ENCODE measurements at regions not wholly inside any gene's neighbourhood (a gene's known extent, or its start where the extent isn't known, plus 50 kb on each side); places are given as distances from the start of the nearest gene placed in this dataset.

DNA sequence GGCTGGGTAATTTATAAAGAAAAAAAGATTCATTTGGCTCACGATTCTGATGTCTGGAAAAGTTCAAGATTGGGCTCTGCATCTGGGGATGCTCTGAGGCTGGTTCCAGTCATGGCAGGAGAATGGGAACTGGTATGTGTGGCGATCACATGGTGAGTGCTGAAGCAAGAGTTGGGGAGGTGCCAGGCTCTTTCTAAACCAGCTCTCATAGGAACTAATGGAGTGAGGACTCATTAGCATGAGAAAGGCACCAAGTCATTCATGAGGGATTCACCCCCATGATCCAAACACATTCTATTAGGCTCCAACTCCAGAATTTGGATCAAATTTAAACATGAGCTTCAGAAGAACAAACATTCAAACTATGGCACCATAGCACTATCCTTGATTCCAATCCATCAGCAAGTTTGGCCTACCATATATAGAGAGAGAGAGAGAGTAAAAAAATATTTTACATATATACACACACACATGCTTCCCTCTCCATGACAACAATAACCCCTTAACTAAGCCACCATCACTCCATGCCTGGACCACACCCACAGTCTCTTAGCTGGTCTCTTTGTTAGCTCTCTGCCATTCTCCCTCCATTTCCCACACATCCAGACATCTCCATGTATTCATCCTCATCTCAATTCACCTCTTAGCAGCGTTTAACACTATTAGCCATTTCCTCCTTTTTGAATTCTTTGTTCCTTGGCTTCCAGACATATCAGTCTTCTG, 57.9 kb downstream of the NPY start:
- DNase-seq (ENCODE audit: low spot score), result no peak

DNA sequence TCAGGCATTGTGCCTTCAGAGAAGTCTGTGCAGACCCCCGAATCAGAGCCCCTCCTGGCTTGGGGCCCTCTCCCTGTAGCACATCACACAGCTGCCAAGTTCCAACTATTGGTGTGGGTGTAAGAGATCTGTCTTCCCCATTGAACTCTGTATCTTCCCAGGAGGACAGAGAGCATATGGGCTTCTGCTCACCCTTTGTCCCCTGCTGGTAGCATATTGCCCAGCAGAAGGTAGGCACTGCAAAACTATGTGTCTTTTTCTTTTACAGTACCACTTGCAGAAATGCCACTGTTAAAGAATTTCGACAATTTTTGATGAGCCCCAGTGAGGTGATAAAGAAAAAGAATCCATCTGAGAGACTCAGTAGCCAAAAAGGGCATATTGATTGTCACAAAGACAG, 59.6 kb downstream of the NPY start:
- no peak for DNase-seq (ENCODE audit: low spot score)

DNA sequence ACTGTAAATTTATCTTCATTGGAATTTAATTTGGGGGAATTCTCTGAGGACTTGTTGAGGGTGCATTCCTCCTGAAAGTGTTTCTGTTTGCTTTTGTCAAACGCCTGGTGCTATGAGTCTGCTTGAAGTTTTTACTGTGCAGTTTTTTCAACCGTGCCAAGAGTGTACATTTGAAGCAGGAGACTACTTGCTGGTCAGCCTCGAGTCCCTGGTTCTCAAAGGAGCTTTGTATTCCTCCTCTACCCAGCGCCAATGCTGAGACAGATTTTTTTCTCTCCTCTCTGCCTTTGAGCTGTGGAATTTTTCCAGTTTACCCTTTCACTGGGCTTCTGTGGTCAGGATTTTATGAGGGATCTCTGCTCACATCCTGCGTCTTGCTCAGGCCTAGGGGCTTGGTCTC, 62.1 kb downstream of the NPY start:
- DNase-seq (ENCODE audit: low spot score), result peak; percentile 15

DNA sequence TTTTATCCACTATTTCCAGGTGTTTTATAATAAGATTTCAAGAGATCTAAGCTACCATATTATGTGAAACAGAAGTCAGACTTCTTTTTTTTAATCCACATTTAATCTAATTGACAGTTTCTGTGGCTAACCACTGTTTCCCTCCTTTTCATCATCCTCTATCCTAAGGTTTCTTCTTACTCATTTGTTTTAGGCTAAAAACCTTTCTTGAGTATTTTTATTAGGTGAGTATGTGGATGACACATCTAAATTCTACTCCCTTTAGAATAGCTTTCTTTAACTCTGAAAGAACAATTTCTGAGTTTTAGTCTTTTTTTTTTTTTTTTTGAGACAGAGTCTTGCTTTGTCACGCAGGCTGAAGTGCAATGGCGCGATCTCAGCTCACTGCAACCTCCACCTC, 62.7 kb downstream of the NPY start:
- DNase-seq (ENCODE audit: low spot score), result no peak

DNA sequence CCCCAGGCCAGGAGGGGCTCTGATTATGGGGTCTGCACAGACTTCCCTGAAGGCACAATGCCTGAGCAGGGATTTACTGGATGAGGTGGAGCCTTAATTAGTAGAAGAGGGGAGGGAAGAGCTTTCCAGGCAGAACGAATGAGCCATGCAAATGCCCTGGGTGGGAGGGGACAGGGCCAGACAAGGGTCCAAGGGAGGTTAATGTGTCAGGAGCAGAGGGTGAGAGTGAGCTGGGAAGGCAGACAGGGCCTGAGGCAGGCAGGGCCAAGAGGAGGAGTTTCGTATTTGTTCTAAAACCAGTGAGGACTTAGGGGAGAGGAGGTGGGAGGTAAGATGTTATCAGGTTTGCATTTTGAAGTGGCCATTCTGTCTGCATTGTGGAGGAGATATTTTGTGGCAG, 65.3 kb downstream of the NPY start:
- no peak for DNase-seq (ENCODE audit: low spot score)

DNA sequence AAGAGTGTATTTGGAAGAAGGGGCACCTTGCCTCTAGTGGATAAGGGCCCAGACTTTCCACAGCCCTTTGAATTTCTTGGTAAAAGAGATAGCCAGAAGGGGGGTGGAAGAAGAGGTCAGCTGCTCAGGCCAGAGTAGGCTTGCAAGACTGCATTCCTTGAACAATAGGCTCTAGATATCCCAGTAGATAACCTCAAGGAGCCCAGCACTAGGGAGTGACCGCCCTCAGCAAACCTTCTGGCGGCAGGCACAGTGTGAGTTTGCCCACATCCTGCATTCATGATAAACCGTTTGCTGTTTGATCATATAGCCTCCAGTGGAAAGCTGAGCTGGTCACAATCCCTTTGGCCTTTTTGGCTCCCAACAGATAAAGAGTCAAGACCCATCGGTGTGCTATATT, 70.5 kb downstream of the NPY start:
- DNase-seq (ENCODE audit: low spot score), result no peak

DNA sequence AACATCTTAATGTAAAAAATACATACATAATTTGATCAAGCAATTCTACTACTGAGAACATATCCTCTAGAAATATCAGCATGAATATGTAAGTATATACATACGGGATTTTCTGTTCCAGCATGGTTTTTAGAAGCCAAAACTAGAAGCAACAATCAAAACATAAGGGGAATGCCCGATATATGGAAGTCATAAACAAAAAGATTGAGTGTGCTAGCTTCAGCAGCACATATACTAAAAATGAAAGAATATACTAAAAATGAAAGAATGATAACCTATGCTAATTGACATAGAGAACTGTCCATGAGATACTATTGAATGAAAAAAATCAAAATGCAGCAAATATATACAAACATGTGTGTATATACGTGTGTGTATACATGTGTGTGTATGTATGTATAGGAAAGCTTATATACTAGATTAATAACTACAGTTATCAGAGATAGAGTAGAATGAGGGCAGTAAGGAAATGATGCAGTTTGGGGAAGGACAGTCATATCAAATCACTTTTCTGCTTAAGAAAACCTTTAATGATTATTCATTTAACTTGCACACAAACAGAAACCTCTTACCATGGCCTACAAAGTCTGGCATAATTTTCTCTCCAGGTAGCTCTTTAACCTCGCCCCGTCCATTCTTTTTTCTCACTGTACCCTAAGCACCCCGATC, 72.9 kb downstream of the NPY start:
- DNase-seq (ENCODE audit: low spot score), result no peak

DNA sequence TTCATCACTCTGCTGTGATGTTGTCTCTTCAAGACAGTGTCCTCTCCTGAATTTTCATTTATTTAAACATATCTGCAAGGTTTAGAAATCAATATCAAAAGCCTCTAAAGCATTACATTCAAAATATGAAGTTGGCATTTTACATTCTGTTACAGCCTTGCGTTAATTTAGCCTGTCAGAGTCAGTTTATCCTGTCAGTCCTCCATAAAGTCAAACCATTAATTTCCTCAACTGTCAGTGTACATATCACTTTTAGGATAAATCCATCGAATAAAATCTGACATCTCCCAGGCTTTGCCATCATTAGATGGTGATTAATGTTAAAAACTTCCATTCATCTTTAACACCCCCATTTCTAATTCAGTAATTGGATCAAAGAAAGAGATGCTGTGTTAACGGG, 77.0 kb downstream of the NPY start:
- no peak for DNase-seq (ENCODE audit: low spot score)

DNA sequence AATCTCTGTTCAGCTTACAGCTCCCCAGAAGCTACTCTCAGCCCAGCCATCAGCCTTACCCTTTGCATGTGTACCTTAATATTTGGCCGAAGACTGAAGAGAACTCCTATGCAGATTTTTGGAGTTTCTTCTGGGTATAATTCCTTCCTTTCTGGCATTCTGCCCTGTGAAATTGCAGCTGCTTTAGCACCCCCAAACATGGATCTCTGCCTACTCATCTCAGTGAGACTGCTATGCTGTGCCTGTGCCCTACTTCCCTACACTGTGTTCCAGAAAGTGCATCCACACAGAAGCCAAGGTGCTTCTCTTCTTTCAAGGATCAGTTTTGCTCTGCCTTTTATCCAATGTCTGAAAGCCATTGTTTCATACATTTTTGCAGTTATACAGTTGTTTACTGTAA, 81.6 kb downstream of the NPY start:
- DNase-seq (ENCODE audit: low spot score), result no peak

DNA sequence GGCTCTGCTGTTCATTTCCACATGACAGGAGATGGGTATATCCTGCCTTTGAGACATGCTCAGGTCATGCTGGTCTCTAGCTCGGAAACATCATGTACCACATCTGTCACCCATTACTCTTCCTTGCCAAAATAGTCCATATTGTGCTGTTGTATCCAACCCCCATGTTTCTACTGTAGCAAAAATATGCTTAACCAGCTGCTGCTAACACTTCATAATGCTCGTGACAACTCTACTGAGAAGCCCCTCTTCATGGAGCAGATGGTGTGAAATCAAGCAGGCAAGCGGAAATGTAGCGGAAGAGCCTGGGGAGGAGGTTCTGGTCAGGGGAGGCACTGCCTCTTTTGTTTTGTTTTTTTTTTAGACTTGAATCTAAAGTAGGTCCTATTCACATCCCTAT, 82.9 kb downstream of the NPY start:
- no peak for DNase-seq (ENCODE audit: low spot score)

DNA sequence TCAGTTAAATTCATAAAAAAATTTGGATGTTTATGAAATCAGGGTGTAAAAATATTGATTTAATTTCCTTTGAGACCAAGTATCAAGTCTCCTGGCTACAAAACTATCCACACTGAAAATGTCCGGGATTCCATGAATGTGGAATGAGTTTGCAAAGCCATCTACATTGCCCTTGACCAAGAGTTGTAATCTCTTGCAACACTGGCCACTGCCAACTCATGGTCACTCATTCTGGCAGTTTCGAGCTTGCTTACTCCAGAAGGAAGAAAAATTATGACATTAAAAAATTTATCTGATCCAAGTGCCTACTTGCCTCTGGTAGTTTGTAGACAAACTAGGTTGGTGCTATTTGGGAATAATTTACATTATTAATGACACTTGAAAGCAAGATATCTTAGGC, 84.2 kb downstream of the NPY start:
- no peak for DNase-seq (ENCODE audit: low spot score)

DNA sequence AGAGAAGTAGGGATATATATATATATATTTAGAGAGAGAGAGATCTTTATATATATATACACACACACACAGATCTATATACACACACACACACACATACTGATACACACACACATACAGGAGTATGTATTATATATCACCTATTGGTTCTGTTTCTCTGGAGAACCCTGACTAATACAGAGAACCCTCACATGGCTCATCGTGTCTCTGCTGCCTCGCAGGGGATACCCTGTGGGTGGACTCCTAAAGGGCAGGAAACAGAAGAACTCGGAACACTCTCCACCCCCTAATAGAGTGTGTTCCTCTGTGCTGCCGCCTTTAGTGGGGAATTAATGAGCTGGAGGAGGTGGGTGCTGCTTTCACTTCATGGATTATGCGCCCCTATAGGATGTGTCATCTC, 86.6 kb downstream of the NPY start:
- DNase-seq (ENCODE audit: low spot score), result no peak

DNA sequence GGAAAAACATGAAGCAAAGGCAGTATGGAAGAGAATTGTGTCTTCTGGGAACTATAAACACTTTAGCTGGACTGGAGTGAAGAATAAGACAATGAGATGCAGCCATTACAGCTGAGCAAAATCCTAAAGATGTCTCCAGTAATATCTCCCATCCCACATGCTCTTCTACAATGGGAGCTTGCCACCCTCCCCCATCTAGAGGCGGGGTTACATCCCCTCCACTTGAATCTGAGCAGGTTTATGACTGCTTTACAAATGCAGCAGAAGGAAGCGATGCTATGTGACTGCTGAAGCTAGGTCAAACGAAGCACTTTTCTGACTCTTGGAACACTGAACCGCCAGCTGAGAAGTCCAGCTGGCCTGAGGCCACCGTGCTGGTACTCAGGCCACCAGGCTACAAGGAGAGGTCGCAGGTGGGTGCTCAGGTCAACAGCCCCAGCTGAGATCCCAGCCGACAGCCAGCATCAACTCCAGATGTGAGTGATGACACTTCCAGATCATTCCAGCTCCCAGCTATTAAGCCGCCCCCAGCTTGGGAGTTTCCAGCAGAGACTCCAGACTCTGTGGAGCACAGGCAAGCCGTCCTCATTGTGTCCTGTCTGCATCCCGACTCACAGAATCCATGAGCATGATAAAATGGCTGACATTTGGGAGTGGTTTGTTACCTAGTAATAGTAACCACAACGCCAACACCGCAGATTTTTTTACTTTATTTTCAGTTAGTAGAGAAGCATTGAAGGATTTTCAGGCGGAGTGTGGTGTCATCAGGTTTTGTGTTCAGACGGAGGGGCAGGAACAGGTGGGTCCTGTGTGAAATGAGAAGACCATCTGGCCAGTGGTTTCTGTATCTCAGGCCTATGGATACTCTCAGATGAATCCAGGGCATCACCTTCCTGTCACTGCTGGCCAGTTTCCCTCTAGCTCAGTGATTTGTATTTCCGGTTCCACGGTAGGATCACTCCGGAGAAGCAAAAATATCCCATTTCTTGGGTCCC, 89.3 kb downstream of the NPY start:
- DNase-seq (ENCODE audit: low spot score), result no peak

DNA sequence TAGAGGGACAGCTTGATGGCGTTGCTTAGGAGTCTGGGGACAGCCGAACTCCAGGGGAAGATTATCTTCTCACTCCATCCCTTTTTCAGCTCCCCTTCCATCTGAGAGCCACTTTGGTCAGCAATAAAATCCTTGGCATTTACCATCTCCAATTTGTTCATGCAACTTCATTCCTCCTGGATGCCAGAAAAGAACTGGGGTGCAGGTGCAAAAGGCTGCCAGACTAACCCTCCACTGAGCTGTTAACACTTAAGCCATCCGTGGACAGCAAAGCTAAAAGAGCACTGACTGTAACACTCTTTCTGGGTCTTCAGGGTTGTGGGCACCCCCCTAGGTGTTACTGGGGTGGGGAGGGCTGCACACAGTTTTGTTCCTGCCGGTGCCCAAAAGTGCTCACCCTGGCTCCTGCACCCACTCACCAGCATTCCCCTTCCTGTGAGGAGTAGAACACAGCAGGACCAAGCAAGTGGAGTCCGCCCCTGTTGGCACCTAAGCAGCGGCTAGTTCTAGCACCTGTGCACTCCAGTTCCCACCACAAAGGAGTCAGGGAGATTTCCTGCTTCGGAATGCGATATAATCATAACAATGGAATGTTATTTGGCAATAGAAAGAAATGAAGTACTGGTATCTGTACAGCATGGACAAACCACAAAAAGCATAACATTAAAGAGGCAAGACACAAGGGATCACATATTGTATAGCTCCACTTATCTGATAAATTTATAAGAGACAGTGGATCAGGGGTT, 95.1 kb downstream of the NPY start:
- peak; percentile 24 for DNase-seq (ENCODE audit: low spot score)

DNA sequence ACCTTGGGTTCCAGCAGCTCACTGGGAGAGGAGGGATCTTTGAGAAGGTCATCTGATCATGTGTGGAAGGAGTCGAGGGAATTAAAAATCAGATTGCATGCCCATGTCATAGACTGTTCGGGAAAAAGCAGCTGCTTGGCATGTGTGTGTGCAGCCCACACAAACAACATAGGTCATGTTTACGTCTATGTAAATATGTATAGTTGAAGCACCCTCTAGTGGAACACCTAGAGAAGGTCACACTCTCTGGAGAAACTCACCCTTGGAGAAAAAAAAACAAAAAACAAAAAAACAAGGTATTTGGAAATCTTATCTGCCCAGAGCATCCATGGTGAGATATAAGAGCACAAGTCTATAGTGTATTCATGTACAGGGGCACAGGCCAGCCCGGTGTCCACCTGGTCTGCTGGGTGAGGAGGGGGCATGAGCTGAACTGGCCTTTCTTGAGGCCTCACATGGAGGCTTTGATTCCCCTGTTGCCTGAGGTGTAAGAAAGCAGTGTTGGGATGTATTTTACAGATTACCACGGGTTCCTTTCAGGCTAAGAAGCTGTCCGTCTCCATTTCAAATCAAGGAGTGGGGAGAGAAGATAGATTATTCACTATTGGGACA, 98.0 kb downstream of the NPY start:
- DNase-seq (ENCODE audit: low spot score), result peak; percentile 33

DNA sequence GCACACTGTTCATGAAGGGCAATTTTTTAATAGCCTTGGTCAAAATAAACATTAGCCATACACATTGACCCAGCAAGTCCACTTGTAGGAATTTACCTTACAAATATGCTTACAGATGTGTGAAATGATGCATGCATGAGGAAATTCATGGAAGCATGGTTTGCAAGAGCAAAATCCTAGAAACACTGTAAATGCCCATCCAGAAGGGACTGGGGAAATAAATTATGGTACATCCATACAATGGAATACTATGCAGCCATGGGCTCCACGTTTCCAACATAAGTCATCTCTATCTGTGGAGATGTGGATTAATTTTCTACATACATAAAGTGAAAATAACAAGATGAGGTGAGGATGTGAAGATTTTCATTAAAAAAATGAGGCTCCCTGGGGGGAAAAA, 99.1 kb downstream of the NPY start:
- no peak for DNase-seq (ENCODE audit: low spot score)

DNA sequence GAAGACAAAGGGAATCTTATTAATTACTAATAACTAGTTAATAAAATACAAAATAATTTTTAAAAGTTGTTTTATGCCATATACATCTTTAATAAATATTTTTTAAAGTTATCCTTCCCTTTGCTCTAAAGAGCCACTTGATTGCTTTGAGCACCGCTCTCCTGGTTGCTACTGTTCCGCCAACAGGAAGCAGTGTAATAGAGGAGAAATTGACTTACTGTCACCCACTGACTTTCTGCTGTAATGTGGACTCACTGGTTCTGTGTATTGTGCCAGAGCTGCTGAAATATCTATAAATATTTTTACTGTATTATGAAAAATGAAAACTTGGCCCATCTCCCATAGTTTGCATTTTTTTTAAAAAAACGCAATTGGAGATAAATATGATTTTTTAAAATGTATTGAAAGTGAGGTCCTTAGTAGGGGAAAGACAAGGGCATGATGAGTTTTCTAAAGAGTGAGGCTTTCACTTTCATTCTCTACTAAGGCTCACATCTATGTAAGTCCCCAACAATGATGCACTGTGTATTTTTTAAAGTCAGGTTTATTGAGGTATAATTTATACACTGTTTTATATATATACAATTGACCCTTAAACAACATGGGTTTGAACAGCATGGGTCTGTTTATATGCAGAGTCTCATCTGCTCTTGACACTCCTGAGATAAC, 100.5 kb downstream of the NPY start:
- no peak for DNase-seq (ENCODE audit: low spot score)

DNA sequence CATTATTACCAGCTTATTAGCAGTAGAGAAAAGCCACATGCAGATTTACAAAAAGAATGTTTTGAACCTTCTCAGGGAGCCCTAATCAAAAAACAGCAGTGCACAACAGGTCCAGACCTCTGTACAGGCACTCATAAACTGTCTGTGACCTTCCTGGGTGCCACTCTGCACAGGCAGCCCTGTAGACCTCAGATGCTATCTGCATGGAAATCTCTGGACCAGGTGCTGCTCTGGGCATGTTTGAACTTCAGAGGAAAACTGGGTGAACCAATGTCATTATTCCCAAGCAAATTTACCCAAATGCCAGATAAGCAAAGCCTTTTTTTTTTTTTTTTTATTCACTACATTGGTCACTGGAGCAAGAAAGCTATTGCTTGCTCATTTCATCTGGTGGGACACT, 104.2 kb downstream of the NPY start:
- DNase-seq (ENCODE audit: low spot score), result no peak

DNA sequence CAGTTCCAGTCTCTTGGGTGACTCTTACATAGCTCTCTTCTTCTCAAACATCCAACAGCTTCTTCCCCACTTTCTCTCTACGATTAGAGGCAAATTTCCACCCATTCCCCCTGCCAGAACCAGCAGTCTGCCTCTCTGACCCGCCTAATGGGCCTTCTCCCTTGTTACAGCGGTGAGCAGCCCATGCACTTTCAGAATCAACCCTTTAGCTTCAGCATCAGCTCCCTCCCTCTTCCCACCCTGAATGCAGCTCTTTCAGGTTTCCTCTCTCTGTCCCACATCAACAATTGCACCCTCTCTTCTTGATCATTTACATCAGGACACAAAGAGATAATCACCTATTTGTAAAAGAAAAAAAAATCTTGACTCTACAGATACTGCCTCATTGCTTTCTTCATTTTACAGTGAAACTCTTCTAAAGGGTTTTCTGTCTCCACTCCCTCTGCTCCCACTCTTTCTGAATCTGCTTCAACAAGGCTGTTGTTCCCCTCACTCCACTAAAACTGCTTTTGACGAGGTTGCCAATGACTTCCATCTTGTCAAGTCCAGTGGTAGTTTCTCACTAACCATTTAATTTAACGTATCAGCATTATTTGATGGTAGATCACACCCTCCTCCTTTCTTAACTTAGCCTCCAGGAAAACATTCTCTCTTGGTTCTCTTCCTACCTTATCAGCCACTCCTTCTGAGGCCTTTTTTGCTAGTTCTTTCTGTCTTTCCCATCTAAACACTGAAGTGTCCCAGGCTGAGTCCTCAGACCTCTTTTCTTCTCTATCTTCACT, 106.6 kb downstream of the NPY start:
- DNase-seq (ENCODE audit: low spot score), result no peak

DNA sequence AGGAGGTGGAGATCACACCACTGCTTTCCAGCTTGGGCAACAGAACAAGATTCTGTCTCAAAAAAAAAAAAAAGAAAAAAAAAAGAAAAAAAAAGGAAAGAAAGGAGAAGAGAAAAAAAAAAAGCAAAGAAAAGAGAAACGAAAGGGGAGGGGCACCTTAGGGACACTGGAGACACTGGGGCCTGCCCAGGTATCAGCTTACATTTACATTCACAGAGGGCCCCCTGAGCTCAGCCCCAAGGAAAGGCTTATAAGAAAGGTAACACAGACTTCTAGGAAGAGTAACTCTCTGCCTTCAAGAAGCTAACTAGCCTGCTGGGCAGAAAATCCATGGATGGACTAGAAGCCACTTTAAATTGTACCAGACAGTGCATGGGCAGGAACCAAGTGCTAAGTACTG, 108.8 kb downstream of the NPY start:
- no peak for DNase-seq (ENCODE audit: low spot score)

All from umbilical cord (tissue), 1 donor.